ENCODE measurements at regions not wholly inside any gene's neighbourhood (a gene's known extent, or its start where the extent isn't known, plus 50 kb on each side); places are given as distances from the start of the nearest gene placed in this dataset.

DNA sequence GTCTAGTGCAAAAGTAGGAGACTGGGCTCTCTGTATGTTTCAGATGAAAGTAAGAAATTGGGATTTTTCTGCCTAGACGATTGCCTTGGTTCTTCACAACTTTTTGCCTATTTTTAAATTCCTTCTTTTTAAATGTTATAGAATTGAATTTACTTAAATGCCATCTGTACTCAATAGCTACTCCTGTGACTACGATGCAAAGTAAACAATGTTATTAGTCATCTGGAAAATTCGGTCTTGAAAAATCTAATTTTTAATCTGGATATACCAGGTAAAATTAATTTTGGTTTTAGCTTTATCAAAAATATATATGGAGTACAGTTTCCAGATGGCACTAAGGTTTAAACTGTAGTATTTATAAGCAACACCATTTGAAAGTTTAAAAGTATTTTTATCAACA lies 472.2 kb downstream of the UTRN start:
- no peak for DNase-seq (ENCODE audit: extremely low read depth, low read depth)
- TF ChIP-seq, protein P1, sequence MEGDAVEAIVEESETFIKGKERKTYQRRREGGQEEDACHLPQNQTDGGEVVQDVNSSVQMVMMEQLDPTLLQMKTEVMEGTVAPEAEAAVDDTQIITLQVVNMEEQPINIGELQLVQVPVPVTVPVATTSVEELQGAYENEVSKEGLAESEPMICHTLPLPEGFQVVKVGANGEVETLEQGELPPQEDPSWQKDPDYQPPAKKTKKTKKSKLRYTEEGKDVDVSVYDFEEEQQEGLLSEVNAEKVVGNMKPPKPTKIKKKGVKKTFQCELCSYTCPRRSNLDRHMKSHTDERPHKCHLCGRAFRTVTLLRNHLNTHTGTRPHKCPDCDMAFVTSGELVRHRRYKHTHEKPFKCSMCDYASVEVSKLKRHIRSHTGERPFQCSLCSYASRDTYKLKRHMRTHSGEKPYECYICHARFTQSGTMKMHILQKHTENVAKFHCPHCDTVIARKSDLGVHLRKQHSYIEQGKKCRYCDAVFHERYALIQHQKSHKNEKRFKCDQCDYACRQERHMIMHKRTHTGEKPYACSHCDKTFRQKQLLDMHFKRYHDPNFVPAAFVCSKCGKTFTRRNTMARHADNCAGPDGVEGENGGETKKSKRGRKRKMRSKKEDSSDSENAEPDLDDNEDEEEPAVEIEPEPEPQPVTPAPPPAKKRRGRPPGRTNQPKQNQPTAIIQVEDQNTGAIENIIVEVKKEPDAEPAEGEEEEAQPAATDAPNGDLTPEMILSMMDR (IDR thresholded peaks at IDR 0.05; ENCODE audit: low read depth, low read length), result no peak

GRCh38 chr6:144757730-144758129 lies 472.6 kb downstream of the UTRN start:
- DNase-seq (ENCODE audit: extremely low read depth, low read depth), result no peak
- TF ChIP-seq, protein P1 (IDR thresholded peaks at IDR 0.05; ENCODE audit: low read depth, low read length), result no peak

DNA sequence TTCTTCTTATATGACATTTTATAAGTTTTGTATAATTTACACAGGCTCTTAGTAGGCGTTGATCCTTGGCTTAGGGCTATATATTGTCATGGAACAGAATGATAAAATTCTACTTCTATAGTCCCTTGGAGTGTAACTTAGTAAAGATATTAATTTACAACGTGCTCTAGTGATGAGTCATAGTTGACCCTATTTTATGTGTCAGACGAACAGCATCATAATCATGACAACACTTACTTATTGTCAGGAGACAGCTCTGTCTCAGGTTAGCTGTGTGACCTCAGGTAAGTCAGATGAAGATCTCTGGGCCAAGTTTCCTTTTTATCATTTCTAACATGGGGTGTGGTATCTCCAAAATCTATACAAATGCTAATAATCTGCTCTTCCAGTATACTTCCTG lies 473.5 kb downstream of the UTRN start:
- DNase-seq (ENCODE audit: extremely low read depth, low read depth), result no peak
- TF ChIP-seq, protein P1 (IDR thresholded peaks at IDR 0.05; ENCODE audit: low read depth, low read length), result no peak

DNA sequence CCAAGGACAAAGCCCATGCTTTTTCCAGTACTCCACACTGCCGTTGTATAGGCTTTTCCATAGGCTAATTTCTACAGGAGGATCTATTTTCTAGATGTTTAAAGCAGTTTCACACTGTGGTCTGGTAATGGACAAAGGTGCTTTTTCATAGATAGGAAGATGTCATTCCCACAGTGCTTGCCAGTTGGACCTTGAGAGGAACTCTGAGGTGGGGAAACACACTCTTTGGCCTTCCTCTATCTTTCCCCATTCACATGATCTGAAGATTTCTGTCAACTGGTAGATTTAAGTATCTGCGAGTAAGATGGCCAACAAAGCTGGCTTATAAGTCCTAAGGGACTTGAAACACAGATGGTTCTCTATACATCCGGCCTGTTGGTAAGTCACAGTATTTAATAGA lies 477.3 kb downstream of the UTRN start:
- DNase-seq (ENCODE audit: extremely low read depth, low read depth), result no peak
- TF ChIP-seq, protein P1 (IDR thresholded peaks at IDR 0.05; ENCODE audit: low read depth, low read length), result no peak

GRCh38 chr6:144767051-144767450 lies 481.9 kb downstream of the UTRN start:
- DNase-seq (ENCODE audit: extremely low read depth, low read depth), result no peak
- TF ChIP-seq, protein P1 (IDR thresholded peaks at IDR 0.05; ENCODE audit: low read depth, low read length), result no peak

DNA sequence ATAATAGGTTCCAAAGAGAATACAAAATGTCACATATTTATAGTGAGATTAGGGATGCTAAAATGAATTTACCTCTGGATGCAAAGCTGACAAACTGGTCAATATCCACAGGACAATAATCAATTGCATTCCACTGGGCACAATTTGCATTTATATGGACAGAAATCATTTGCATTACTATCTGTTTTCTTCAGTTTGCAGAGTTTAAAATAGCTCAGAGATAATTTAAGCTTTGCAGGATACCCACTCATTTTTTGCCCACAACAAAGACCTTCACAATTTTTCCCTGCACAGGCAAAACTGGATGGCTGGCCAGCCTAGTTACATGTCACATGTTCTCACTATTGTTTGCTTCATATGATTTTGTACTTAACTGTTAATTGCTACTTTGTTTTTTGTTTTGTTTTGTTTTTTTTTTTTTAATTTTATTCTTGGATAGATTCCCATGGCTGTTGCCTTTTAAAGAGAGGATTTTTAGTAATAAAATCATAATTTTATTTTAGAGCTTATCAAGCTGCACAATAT lies 483.5 kb downstream of the UTRN start:
- DNase-seq (ENCODE audit: extremely low read depth, low read depth), result no peak
- TF ChIP-seq, protein P1 (IDR thresholded peaks at IDR 0.05; ENCODE audit: low read depth, low read length), result no peak

- DNase-seq (ENCODE audit: extremely low read depth, low read depth), result no peak
- TF ChIP-seq, protein P1 (IDR thresholded peaks at IDR 0.05; ENCODE audit: low read depth, low read length), result no peak
These were observed 484.0 kb downstream of the UTRN start for GRCh38 chr6:144769142-144769541.

Measured in AG09319 (cell line).